Loucy (cell line): ENCODE measurements at regions not wholly inside any gene's neighbourhood (a gene's known extent, or its start where the extent isn't known, plus 50 kb on each side); places are given as distances from the start of the nearest gene placed in this dataset.

Experiments
- H2AFZ ChIP-seq: fragments of 200-600 bp; sonication (generic); 2 replicates; pipeline ENCODE4 v1.6.0; 2016; ENCODE audit warnings: antibody characterized with exemption, mild to moderate bottlenecking, low read length, moderate library complexity
- H3F3A ChIP-seq: fragments of 200-600 bp; 2 replicates; pipeline ENCODE4 v1.6.0; 2016; ENCODE audit warnings: antibody characterized with exemption, low read depth, mild to moderate bottlenecking
- H3K27me3 ChIP-seq: fragments of 200-600 bp; sonication (generic); 2 replicates; pipeline ENCODE4 v1.6.1; 2014; ENCODE audit warnings: low read length, mild to moderate bottlenecking; ENCODE audit not compliant: insufficient read depth, poor library complexity, severe bottlenecking
- H3K36me3 ChIP-seq: fragments of 200-600 bp; sonication (generic); 2 replicates; pipeline ENCODE4 v1.6.1; 2016; ENCODE audit warnings: low read length; ENCODE audit not compliant: insufficient read depth
- H3K4me1 ChIP-seq: fragments of 200-600 bp; sonication (generic); 2 replicates; pipeline ENCODE4 v1.5.1; 2014; ENCODE audit warnings: low read length, mild to moderate bottlenecking; ENCODE audit not compliant: insufficient read depth, poor library complexity, severe bottlenecking
- H3K4me2 ChIP-seq: fragments of 200-600 bp; sonication (generic); 2 replicates; pipeline ENCODE4 v1.6.0; 2014; ENCODE audit warnings: antibody characterized with exemption, low read length, low read depth, mild to moderate bottlenecking; ENCODE audit not compliant: poor library complexity, severe bottlenecking
- H3K4me3 ChIP-seq: fragments of 200-600 bp; sonication (generic); 2 replicates; pipeline ENCODE4 v1.5.1; 2014; ENCODE audit warnings: low read length, mild to moderate bottlenecking, mixed read lengths; ENCODE audit not compliant: poor library complexity, severe bottlenecking
- H3K79me2 ChIP-seq: fragments of 200-600 bp; sonication (generic); 2 replicates; pipeline ENCODE4 v1.6.1; 2014; ENCODE audit warnings: low read length; ENCODE audit not compliant: insufficient read depth
- H3K9ac ChIP-seq: fragments of 200-600 bp; sonication (generic); 2 replicates; pipeline ENCODE4 v1.6.0; 2014; ENCODE audit warnings: mild to moderate bottlenecking, low read depth, low read length, moderate library complexity; ENCODE audit not compliant: poor library complexity, severe bottlenecking
- H3K9me2 ChIP-seq: fragments of 200-600 bp; sonication (generic); replicated peaks from 2 replicates; pipeline ENCODE4 v1.6.1; 2016; ENCODE audit warnings: low read depth, low read length, mixed read lengths
- H3K9me3 ChIP-seq: fragments of 200-600 bp; sonication (generic); 2 replicates; pipeline ENCODE4 v1.6.1; 2014; ENCODE audit warnings: mild to moderate bottlenecking, antibody characterized with exemption, low read length, low read depth; ENCODE audit not compliant: insufficient read depth
- H4K20me1 ChIP-seq: fragments of 200-600 bp; sonication (generic); 2 replicates; pipeline ENCODE4 v1.6.0; 2014; ENCODE audit warnings: antibody characterized with exemption, low read length, mild to moderate bottlenecking; ENCODE audit not compliant: insufficient read depth, poor library complexity, severe bottlenecking
- EZH2phosphoT487 ChIP-seq: fragments of 200-600 bp; IDR thresholded peaks from 2 replicates; pipeline ENCODE4 v1.6.1; 2018; ENCODE audit warnings: antibody characterized with exemption, mild to moderate bottlenecking, moderate library complexity, borderline replicate concordance
- TF ChIP-seq, protein P1 (sequence below): fragments of 200-600 bp; sonication (generic); conservative IDR thresholded peaks from 2 replicates; pipeline ENCODE4 v1.5.1; 2014; ENCODE audit warnings: mild to moderate bottlenecking, antibody characterized with exemption, low read length

DNA sequence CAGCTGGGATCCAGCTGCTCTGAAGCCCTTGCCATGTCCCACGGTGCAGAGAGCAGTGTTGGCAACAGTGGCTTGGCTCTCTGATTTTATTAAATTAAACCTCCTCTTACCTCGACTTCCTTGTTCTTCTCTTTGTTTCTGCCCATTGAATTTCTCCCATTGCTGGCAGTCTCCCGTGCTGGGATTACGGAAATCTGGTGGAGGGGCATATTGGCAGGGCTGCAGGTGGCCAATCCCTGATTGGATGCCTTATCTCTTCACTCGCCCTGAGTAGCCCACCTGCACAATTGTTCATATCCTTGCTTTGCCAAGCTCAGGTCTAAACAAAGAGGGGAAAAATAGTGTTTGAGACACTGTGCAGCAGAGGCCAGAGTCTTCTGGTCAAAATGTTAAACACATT is 493.9 kb downstream of the TMA16 start:
- no peak for TF ChIP-seq EZH2phosphoT487
- TF ChIP-seq, protein P1, sequence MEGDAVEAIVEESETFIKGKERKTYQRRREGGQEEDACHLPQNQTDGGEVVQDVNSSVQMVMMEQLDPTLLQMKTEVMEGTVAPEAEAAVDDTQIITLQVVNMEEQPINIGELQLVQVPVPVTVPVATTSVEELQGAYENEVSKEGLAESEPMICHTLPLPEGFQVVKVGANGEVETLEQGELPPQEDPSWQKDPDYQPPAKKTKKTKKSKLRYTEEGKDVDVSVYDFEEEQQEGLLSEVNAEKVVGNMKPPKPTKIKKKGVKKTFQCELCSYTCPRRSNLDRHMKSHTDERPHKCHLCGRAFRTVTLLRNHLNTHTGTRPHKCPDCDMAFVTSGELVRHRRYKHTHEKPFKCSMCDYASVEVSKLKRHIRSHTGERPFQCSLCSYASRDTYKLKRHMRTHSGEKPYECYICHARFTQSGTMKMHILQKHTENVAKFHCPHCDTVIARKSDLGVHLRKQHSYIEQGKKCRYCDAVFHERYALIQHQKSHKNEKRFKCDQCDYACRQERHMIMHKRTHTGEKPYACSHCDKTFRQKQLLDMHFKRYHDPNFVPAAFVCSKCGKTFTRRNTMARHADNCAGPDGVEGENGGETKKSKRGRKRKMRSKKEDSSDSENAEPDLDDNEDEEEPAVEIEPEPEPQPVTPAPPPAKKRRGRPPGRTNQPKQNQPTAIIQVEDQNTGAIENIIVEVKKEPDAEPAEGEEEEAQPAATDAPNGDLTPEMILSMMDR, result no peak
- Histone ChIP-seq H4K20me1 (no peaks in the 10 kb centered on the region), H3K4me1 (no peaks in the 10 kb centered on the region), H3F3A (no peaks in the 10 kb centered on the region), H3K4me2 (no peak overlapping the region), H3K9ac (no peak overlapping the region), H2AFZ (no peak overlapping the region), H3K9me3 (no peaks in the 10 kb centered on the region), H3K9me2 (no peaks in the 10 kb centered on the region), H3K4me3 (no peak overlapping the region), H3K27me3 (no peaks in the 10 kb centered on the region), H3K36me3 (no peaks in the 10 kb centered on the region), H3K79me2 (no peaks in the 10 kb centered on the region)

DNA sequence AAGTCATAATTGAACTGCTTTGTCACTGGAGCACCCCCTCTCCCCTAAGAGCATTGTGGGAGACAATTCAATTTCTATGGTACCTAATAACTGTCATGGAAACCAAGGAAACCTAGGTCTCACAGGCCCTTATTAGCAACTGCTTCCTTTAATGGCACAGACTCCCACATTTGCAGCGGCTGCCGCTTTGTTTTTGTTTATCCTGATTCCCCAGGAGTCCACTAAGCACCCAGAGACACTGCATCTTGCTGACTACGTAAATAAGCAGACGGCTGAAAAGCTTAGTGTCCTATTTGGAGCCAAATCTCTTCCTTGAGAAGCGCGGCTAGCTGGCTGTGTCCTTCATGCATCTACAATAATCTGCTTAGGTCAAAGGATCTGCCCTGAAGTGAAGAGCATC is 494.4 kb downstream of the TMA16 start:
- peak overlapping the region; percentile 56; the same call in 1 of the 2 replicates for H2AFZ ChIP-seq
- H3F3A ChIP-seq, result no peaks in the 10 kb centered on the region
- H3K4me3 ChIP-seq, result no peak overlapping the region
- no peaks in the 10 kb centered on the region for H3K36me3 ChIP-seq
- no peaks in the 10 kb centered on the region for H3K9me3 ChIP-seq
- no peak overlapping the region for H3K9ac ChIP-seq
- H3K27me3 ChIP-seq, result no peaks in the 10 kb centered on the region
- no peaks in the 10 kb centered on the region for H3K79me2 ChIP-seq
- no peaks in the 10 kb centered on the region for H3K9me2 ChIP-seq
- TF ChIP-seq EZH2phosphoT487, result no peak
- TF ChIP-seq, protein P1, result no peak
- no peaks in the 10 kb centered on the region for H4K20me1 ChIP-seq
- H3K4me1 ChIP-seq, result no peaks in the 10 kb centered on the region
- H3K4me2 ChIP-seq, result no peak overlapping the region

DNA sequence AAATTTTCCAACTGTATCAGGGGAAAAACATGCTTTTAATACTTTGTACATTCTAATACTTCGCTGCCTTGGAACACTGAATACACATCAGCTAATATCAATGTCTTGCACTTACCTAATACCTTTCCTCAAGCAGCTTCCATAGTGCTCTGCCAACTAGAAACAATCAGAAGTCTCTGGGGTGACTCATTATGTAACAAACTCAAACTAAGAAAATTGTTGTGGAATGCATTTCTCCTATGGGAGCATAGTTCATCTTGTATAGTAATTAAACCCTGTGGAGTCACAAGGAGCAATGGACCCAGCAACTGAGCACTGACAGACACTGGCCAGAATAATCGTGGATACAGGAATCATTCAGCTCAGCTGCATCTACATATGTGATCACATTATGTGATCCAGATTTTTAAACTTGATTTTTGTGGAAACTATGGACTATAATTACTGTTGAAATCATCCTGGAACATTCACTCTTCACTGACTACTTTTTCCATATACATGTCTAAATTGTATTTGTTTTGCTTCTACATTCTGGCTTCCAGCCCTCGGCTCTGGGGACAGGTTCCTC is 496.9 kb downstream of the TMA16 start:
- TF ChIP-seq EZH2phosphoT487, result no peak
- TF ChIP-seq, protein P1, result no peak

More for the DNA sequence above, 496.9 kb downstream of the TMA16 start:
- Histone ChIP-seq H3K9ac (no peak overlapping the region), H3K4me2 (no peak overlapping the region), H3K9me3 (no peaks in the 10 kb centered on the region), H3K4me1 (no peaks in the 10 kb centered on the region), H3K9me2 (no peaks in the 10 kb centered on the region), H3K27me3 (no peaks in the 10 kb centered on the region), H3K79me2 (no peaks in the 10 kb centered on the region), H4K20me1 (no peaks in the 10 kb centered on the region), H3K36me3 (no peaks in the 10 kb centered on the region), H2AFZ (no peak overlapping the region), H3F3A (no peaks in the 10 kb centered on the region), H3K4me3 (no peak overlapping the region)
